Mucosa of stomach (tissue), 1 donor: ENCODE measurements at regions not wholly inside any gene's neighbourhood (a gene's known extent, or its start where the extent isn't known, plus 50 kb on each side); places are given as distances from the start of the nearest gene placed in this dataset.

Experiments used
- H3K27me3 ChIP-seq: one replicate; pipeline ENCODE4 v1.7.0; 2013; ENCODE audit warnings: mild to moderate bottlenecking, low read length; ENCODE audit not compliant: control insufficient read depth, insufficient read depth
- H3K36me3 ChIP-seq: one replicate; pipeline ENCODE4 v1.7.0; 2013; ENCODE audit warnings: low read length; ENCODE audit not compliant: control insufficient read depth, insufficient read depth
- H3K4me1 ChIP-seq: one replicate; pipeline ENCODE4 v1.7.0; 2013; ENCODE audit warnings: mild to moderate bottlenecking, low read length; ENCODE audit not compliant: control insufficient read depth, insufficient read depth
- H3K4me3 ChIP-seq: one replicate; pipeline ENCODE4 v1.7.0; 2013; ENCODE audit warnings: low read length
- H3K9ac ChIP-seq: one replicate; pipeline ENCODE4 v1.7.0; 2013; ENCODE audit warnings: mild to moderate bottlenecking, low read length, moderate library complexity
- H3K9me3 ChIP-seq: one replicate; pipeline ENCODE4 v1.7.0; 2013; ENCODE audit warnings: mild to moderate bottlenecking, low read length, moderate library complexity; ENCODE audit not compliant: control insufficient read depth
- donor health status: Pancreatic carcinoma.

- Histone ChIP-seq H3K9me3 (no peaks in the 10 kb centered on the region), H3K36me3 (no peaks in the 10 kb centered on the region), H3K4me1 (no peaks in the 10 kb centered on the region), H3K4me3 (no peak overlapping the region), H3K27me3 (no peaks in the 10 kb centered on the region), H3K9ac (no peak overlapping the region)
Observed at GRCh38 chr2:226159875-226160479, 639.6 kb downstream of the IRS1 start.

- no peaks in the 10 kb centered on the region for H3K4me1 ChIP-seq
- H3K9me3 ChIP-seq: no peaks in the 10 kb centered on the region
- H3K36me3 ChIP-seq: no peaks in the 10 kb centered on the region
- H3K4me3 ChIP-seq: no peak overlapping the region
- no peak overlapping the region for H3K9ac ChIP-seq
- no peaks in the 10 kb centered on the region for H3K27me3 ChIP-seq
Observed at GRCh38 chr2:226158940-226159339, 640.7 kb downstream of the IRS1 start.

GRCh38 chr2:226158229-226158628 is 641.4 kb downstream of the IRS1 start:
- no peaks in the 10 kb centered on the region for H3K4me1 ChIP-seq
- H3K9me3 ChIP-seq: no peaks in the 10 kb centered on the region
- no peak overlapping the region for H3K4me3 ChIP-seq
- H3K9ac ChIP-seq: no peak overlapping the region
- H3K36me3 ChIP-seq: no peaks in the 10 kb centered on the region
- H3K27me3 ChIP-seq: no peaks in the 10 kb centered on the region

DNA sequence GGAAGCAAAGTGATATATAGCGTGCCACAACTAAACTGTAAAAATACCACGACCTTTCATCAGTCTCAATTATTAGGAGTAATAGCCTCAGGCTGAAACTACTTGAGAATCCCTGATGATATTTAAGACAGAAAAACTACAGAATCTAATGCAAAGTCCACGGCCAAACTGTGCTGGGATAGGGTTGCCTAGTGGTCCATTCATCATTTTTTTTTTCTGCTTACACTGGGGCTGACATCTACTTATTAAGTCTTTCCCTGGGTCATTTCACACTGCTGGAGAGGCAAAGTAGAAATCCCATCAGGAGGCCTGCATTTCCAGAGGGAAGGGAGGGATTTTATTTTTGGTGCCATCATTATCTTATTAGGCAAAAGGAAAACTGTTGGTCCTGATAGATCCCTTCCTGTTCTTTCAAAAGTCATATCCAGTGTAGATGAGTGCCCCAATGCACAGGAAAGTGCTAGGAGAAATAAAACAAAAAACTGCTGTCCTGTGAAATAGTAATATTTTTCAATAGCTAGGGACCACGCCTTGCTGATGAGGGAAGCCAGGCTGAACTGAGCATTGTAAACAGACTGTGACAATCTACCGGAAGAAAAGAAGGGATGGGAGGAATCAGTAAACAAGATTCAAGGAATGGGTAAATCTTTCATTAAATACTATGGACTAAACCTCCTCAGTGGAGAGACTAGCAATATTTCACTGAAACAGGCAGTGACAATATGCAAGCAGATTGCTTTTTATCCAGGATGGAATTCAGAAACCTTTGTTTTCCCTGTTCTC is 644.3 kb downstream of the IRS1 start:
- Histone ChIP-seq H3K9me3 (no peaks in the 10 kb centered on the region), H3K4me3 (no peak overlapping the region), H3K27me3 (no peaks in the 10 kb centered on the region)

DNA sequence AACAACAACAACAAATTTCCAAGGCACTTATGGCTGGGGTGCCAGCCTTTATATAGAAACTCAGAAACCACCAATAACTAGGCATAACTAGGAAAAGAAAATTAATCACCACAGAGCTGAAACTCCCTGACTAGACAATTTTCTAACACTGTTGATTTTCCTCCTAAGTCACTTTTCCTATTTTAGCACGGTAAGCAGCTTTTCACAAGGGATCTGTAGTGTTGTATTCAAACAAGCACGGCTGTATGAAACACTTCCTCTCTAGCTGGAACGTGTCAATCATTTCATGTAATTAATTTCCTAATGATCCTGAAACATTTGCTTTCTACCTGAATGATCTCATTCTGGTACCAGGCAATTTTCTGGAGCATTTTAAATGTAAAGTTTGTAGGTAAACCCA is 645.0 kb downstream of the IRS1 start:
- Histone ChIP-seq H3K27me3 (no peaks in the 10 kb centered on the region), H3K4me3 (no peak overlapping the region), H3K9me3 (no peaks in the 10 kb centered on the region), H3K9ac (no peak overlapping the region), H3K4me1 (no peaks in the 10 kb centered on the region), H3K36me3 (no peaks in the 10 kb centered on the region)

More for the DNA sequence above, 644.3 kb downstream of the IRS1 start:
- H3K9ac ChIP-seq: no peak overlapping the region
- no peaks in the 10 kb centered on the region for H3K4me1 ChIP-seq
- H3K36me3 ChIP-seq: no peaks in the 10 kb centered on the region

GRCh38 chr2:226153553-226153952 is 646.1 kb downstream of the IRS1 start:
- Histone ChIP-seq H3K36me3 (no peaks in the 10 kb centered on the region), H3K27me3 (no peaks in the 10 kb centered on the region), H3K9me3 (no peaks in the 10 kb centered on the region), H3K9ac (no peak overlapping the region), H3K4me1 (no peaks in the 10 kb centered on the region), H3K4me3 (no peak overlapping the region)

DNA sequence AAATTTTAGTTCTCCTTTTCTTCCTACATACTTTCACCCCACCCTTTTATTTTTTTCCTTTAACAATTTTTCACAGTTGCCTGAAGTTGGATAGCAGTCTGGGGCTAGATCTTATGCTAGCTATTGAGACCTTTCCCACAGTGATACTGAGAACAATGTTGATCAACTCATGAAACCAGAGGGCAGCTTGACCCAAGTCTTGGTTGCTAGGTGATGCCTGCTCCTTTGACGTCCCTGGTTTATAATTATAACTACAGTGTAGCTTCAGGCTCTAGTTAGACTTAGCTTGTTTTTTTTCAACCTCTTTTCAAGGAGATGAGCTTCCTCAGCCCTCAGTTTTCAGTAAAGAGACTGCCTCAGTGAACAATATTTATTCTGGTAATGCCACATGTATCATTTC is 648.5 kb downstream of the IRS1 start:
- H3K9ac ChIP-seq: no peak overlapping the region
- no peaks in the 10 kb centered on the region for H3K27me3 ChIP-seq
- no peaks in the 10 kb centered on the region for H3K36me3 ChIP-seq
- H3K4me1 ChIP-seq: no peaks in the 10 kb centered on the region
- no peaks in the 10 kb centered on the region for H3K9me3 ChIP-seq
- no peak overlapping the region for H3K4me3 ChIP-seq

DNA sequence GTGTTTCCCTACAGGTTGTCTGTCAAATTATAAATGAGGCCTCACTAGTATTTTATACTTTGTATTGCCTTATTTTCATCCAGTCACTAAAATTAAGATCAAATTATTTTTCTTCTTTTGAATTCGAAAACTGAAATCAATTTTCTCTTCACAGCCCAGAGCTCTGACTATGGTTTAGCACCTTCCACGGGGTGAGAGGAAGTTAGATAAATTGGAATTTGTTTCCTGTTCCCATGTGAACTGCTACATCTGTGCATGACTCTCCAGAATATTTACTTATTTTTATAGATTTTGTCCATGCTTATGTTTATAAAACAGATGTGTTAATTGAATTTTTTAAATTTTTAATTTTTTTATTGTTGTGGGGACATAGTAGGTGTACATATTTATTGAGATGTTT is 656.5 kb downstream of the IRS1 start:
- Histone ChIP-seq H3K9me3 (no peaks in the 10 kb centered on the region), H3K4me1 (no peaks in the 10 kb centered on the region), H3K4me3 (no peak overlapping the region), H3K36me3 (no peaks in the 10 kb centered on the region), H3K9ac (no peak overlapping the region), H3K27me3 (no peaks in the 10 kb centered on the region)

DNA sequence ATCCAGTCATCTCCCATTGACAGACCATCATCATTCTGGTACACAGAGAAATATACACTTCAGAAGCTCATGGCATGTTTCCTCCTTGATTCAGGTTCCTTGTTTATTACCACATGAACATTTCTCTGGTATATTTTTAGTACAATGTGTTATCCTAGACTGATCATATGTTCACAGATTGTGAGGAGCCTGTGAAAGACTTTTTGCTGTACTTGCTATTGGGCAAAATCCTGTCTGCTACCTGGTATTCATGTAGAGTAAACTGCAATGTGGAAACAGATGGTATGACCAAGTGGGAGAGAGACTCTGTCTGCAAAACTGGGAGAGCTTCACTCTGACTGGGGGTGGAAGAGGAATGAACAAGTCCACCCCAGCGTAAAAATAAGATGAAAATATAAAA is 657.2 kb downstream of the IRS1 start:
- Histone ChIP-seq H3K27me3 (no peaks in the 10 kb centered on the region), H3K4me1 (no peaks in the 10 kb centered on the region), H3K9ac (no peak overlapping the region), H3K4me3 (no peak overlapping the region), H3K9me3 (no peaks in the 10 kb centered on the region), H3K36me3 (no peaks in the 10 kb centered on the region)

DNA sequence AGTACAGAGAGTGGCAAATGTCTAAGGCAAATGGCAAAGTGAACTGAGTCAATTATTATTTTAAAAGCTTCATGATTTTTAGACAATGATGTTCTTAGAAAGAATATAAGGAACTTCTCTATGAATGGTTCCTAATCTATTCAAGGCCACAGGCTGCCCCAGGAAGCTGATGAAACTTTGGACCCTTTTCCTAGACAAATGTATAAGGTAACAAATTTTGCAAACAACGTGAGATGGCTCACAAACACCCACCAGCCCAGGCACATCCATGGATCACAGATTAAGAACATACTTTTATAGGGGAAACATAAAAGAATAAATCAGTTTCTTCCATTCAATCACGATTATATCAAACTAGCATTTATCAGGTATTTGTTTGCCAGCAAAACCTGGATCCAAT is 659.0 kb downstream of the IRS1 start:
- no peaks in the 10 kb centered on the region for H3K27me3 ChIP-seq
- H3K36me3 ChIP-seq: no peaks in the 10 kb centered on the region
- no peak overlapping the region for H3K4me3 ChIP-seq
- no peaks in the 10 kb centered on the region for H3K4me1 ChIP-seq
- no peaks in the 10 kb centered on the region for H3K9me3 ChIP-seq
- H3K9ac ChIP-seq: no peak overlapping the region

GRCh38 chr2:226139759-226140158 is 659.9 kb downstream of the IRS1 start:
- Histone ChIP-seq H3K4me1 (no peaks in the 10 kb centered on the region), H3K9me3 (no peaks in the 10 kb centered on the region), H3K9ac (no peak overlapping the region), H3K4me3 (no peak overlapping the region), H3K36me3 (no peaks in the 10 kb centered on the region), H3K27me3 (no peaks in the 10 kb centered on the region)

DNA sequence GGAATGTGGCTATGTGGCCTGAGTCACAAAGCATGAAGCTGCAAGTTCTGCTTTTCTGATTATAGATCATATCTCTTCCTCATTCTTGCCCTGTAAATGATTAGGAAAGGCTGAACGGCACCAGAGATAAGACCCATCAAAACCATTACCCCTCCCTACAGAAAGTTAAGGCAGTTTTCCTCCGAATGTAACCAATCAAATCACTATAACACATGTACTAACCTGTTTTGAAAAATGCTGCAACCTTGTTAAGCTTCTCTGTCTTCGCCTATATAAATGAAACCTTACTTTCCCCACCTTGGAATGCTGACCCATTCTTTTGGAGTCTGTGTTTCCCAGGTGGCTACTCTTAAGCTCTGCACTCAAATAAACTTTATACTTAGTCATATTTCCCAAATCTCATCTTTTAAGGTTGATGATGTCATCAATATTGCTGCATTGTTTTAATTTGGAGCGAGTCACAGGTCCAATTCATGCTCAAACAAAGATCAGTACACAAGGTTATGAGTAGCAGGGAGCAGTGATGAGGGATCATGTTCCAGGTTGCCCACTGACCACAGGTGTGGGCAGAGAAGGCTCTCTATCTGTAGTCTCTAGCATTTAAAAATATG is 662.3 kb downstream of the IRS1 start:
- no peak overlapping the region for H3K9ac ChIP-seq
- H3K4me3 ChIP-seq: no peak overlapping the region
- H3K4me1 ChIP-seq: no peaks in the 10 kb centered on the region
- no peaks in the 10 kb centered on the region for H3K36me3 ChIP-seq
- H3K9me3 ChIP-seq: no peaks in the 10 kb centered on the region
- H3K27me3 ChIP-seq: no peaks in the 10 kb centered on the region
